Astrocyte (in vitro differentiated cells and primary cell): ENCODE measurements at regions not wholly inside any gene's neighbourhood (a gene's known extent, or its start where the extent isn't known, plus 50 kb on each side); places are given as distances from the start of the nearest gene placed in this dataset.

Source experiments
- DNase-seq: peaks from one replicate; pipeline ENCODE4 v3.0.0-alpha.2; 2010; ENCODE audit warnings: low read depth
- FAIRE-seq: peaks from 2 replicates; lab custom pipeline; 2011; peaks lifted over from hg19 to GRCh38; lab: Jason Lieb, UNC
- H2AFZ ChIP-seq: 2 replicates; pipeline ENCODE4 v1.6.0; 2012; ENCODE audit warnings: low read depth, low read length, inconsistent platforms
- H3K27ac ChIP-seq: 2 replicates; pipeline ENCODE4 v1.5.1; 2011; ENCODE audit warnings: low read depth, low read length, inconsistent platforms
- H3K27me3 ChIP-seq: 2 replicates; pipeline ENCODE4 v1.6.0; 2011; ENCODE audit warnings: low read length, inconsistent platforms; ENCODE audit not compliant: insufficient read depth
- H3K36me3 ChIP-seq: 2 replicates; pipeline ENCODE4 v1.5.1; 2011; ENCODE audit warnings: low read length, inconsistent platforms; ENCODE audit not compliant: insufficient read depth
- H3K4me1 ChIP-seq: 2 replicates; pipeline ENCODE4 v1.5.1; 2011; ENCODE audit warnings: low read length, inconsistent platforms; ENCODE audit not compliant: insufficient read depth
- H3K4me2 ChIP-seq: 2 replicates; pipeline ENCODE4 v1.6.0; 2012; ENCODE audit warnings: low read length, inconsistent platforms
- H3K4me3 ChIP-seq: 2 replicates; pipeline ENCODE4 v1.5.1; 2011; ENCODE audit warnings: low read depth, mild to moderate bottlenecking, low read length, inconsistent platforms; ENCODE audit not compliant: insufficient read depth
- H3K79me2 ChIP-seq: 2 replicates; pipeline ENCODE4 v1.6.0; 2012; ENCODE audit warnings: mild to moderate bottlenecking, low read length, inconsistent platforms; ENCODE audit not compliant: insufficient read depth
- H3K9ac ChIP-seq: 2 replicates; pipeline ENCODE4 v1.6.0; 2012; ENCODE audit warnings: mild to moderate bottlenecking, low read length, inconsistent platforms
- H3K9me3 ChIP-seq: 2 replicates; pipeline ENCODE4 v1.5.1; 2012; ENCODE audit warnings: low read depth, mild to moderate bottlenecking, low read length, inconsistent platforms; ENCODE audit not compliant: insufficient read depth
- H4K20me1 ChIP-seq: 2 replicates; pipeline ENCODE4 v1.6.0; 2012; ENCODE audit warnings: low read length, inconsistent platforms; ENCODE audit not compliant: insufficient read depth
- H3K27ac Mint-ChIP-seq: one replicate; pipeline ENCODE4 v1.8.0; 2021; ENCODE audit warnings: mild to moderate bottlenecking, mixed read lengths; ENCODE audit not compliant: unreplicated experiment
- H3K27me3 Mint-ChIP-seq: one replicate; pipeline ENCODE4 v1.8.0; 2021; ENCODE audit warnings: low read depth, mixed read lengths; ENCODE audit not compliant: unreplicated experiment
- H3K36me3 Mint-ChIP-seq: one replicate; pipeline ENCODE4 v1.8.0; 2021; ENCODE audit warnings: low read depth, mixed read lengths; ENCODE audit not compliant: unreplicated experiment
- H3K4me1 Mint-ChIP-seq: one replicate; pipeline ENCODE4 v1.8.0; 2021; ENCODE audit warnings: low read depth, mixed read lengths; ENCODE audit not compliant: unreplicated experiment
- H3K4me3 Mint-ChIP-seq: one replicate; pipeline ENCODE4 v1.8.0; 2021; ENCODE audit warnings: mild to moderate bottlenecking, moderate library complexity, mixed read lengths; ENCODE audit not compliant: unreplicated experiment
- H3K9me3 Mint-ChIP-seq: one replicate; pipeline ENCODE4 v1.8.0; 2021; ENCODE audit warnings: mild to moderate bottlenecking, mixed read lengths; ENCODE audit not compliant: unreplicated experiment
- CTCF ChIP-seq: IDR thresholded peaks from 2 replicates; pipeline ENCODE4 v1.5.1; 2011; ENCODE audit warnings: low read depth, mild to moderate bottlenecking, inconsistent platforms, low read length, moderate library complexity; ENCODE audit not compliant: insufficient read depth
- EZH2 ChIP-seq: IDR thresholded peaks from 2 replicates; pipeline ENCODE4 v1.6.1; 2012; ENCODE audit warnings: mild to moderate bottlenecking, low read length, inconsistent platforms; ENCODE audit not compliant: insufficient read depth

- H3K27ac Mint-ChIP-seq = no peak overlapping the region
- H3K9me3 ChIP-seq = no peaks in the 10 kb centered on the region
- no peak overlapping the region for H3K27ac ChIP-seq
- no peaks in the 10 kb centered on the region for H3K79me2 ChIP-seq
- H3K9ac ChIP-seq = no peak overlapping the region
- no peaks in the 10 kb centered on the region for H3K36me3 ChIP-seq
- H3K36me3 Mint-ChIP-seq = no peaks in the 10 kb centered on the region
- H2AFZ ChIP-seq = no peak overlapping the region
- H3K27me3 Mint-ChIP-seq = peaks cover 10% of the 10 kb centered on the region
- H3K4me1 ChIP-seq = no peaks in the 10 kb centered on the region
- H3K4me3 ChIP-seq = no peak overlapping the region
- peaks cover 2% of the 10 kb centered on the region for H3K9me3 Mint-ChIP-seq
- H3K4me1 Mint-ChIP-seq = no peaks in the 10 kb centered on the region
- no peaks in the 10 kb centered on the region for H4K20me1 ChIP-seq
- TF ChIP-seq EZH2 = no peak
- no peak for TF ChIP-seq CTCF
- no peak overlapping the region for H3K4me2 ChIP-seq
- DNase-seq (no peak), FAIRE-seq (no peak)
- no peaks in the 10 kb centered on the region for H3K27me3 ChIP-seq
- H3K4me3 Mint-ChIP-seq = no peak overlapping the region
Observed at GRCh38 chr15:61777689-61778088, 282.6 kb downstream of the VPS13C start.

GRCh38 chr15:61769557-61769956 is 290.7 kb downstream of the VPS13C start:
- no peak for FAIRE-seq
- no peaks in the 10 kb centered on the region for H3K27me3 ChIP-seq
- no peak overlapping the region for H3K4me3 Mint-ChIP-seq

More at GRCh38 chr15:61769557-61769956, 290.7 kb downstream of the VPS13C start:
- Histone ChIP-seq H3K79me2 (no peaks in the 10 kb centered on the region), H3K9ac (no peak overlapping the region), H3K4me3 (no peak overlapping the region), H3K4me2 (no peak overlapping the region), H3K27ac (no peak overlapping the region), H3K4me1 (no peaks in the 10 kb centered on the region), H3K36me3 (no peaks in the 10 kb centered on the region), H2AFZ (no peak overlapping the region), H4K20me1 (no peaks in the 10 kb centered on the region), H3K9me3 (no peaks in the 10 kb centered on the region)
- TF ChIP-seq CTCF (no peak), EZH2 (no peak)
- no peaks in the 10 kb centered on the region for H3K27me3 Mint-ChIP-seq
- H3K9me3 Mint-ChIP-seq = peaks cover 4% of the 10 kb centered on the region
- H3K4me1 Mint-ChIP-seq = no peaks in the 10 kb centered on the region
- DNase-seq = no peak
- no peak overlapping the region for H3K27ac Mint-ChIP-seq
- H3K36me3 Mint-ChIP-seq = no peaks in the 10 kb centered on the region
